LNCaP clone FGC (cell line): ENCODE measurements at regions not wholly inside any gene's neighbourhood (a gene's known extent, or its start where the extent isn't known, plus 50 kb on each side); places are given as distances from the start of the nearest gene placed in this dataset.

Source experiments
- DNase-seq: peaks from one replicate; pipeline ENCODE4 v3.0.0-alpha.2; 2011; ENCODE audit warnings: low read depth
- H3K4me3 ChIP-seq: 2 replicates; pipeline ENCODE4 v1.5.1; 2011; ENCODE audit warnings: mild to moderate bottlenecking, low read depth, low read length, control low read depth
- TF ChIP-seq, protein P1 (sequence below): IDR thresholded peaks from 2 replicates; pipeline ENCODE4 v1.5.1; 2012; ENCODE audit warnings: mild to moderate bottlenecking; ENCODE audit not compliant: control insufficient read depth, insufficient read depth; ENCODE audit errors: extremely low read depth

DNA sequence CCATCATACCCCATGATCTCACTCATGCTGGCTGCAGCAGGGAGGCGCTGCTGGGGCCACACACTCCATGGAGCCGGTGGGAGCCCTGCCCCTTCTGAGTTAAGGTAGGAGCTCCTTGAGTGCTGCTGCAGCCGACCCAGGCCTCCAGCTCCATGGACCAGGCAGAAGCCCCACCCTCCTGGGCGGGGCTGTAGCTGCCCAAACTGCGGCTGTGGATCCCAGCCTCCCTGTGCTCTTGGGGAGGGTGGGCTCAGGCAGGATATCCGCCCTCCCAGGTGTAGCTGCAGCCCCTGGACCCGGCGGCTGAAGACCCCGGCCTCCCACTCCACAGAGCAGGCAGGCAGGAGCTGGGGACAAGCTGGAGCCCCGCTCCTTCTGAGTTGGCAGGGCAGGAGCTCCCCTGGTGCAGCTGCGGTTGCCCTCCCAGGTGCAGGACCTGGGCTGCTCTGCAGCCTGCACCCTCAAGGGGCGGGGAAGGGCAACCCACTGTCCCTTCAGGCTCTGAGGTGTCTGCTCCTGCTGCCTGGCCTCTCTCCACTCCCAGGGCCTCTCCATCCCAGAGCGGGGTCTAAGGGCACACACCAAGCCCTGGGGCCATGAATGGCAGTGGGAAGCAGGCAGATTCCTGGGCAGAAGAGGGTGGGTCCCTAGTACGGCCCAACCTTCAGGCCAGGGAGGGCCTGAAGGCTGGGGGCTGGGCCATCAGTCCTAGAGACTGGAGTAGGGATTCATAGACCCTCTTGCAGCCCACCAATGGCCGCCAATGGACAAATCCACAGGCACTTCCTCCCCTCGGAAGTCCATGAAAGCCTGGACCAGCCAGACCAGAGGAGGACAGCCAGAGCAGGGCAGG lies 466.1 kb downstream of the DTHD1 start:
- TF ChIP-seq, protein P1, sequence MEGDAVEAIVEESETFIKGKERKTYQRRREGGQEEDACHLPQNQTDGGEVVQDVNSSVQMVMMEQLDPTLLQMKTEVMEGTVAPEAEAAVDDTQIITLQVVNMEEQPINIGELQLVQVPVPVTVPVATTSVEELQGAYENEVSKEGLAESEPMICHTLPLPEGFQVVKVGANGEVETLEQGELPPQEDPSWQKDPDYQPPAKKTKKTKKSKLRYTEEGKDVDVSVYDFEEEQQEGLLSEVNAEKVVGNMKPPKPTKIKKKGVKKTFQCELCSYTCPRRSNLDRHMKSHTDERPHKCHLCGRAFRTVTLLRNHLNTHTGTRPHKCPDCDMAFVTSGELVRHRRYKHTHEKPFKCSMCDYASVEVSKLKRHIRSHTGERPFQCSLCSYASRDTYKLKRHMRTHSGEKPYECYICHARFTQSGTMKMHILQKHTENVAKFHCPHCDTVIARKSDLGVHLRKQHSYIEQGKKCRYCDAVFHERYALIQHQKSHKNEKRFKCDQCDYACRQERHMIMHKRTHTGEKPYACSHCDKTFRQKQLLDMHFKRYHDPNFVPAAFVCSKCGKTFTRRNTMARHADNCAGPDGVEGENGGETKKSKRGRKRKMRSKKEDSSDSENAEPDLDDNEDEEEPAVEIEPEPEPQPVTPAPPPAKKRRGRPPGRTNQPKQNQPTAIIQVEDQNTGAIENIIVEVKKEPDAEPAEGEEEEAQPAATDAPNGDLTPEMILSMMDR = no peak
- H3K4me3 ChIP-seq = no peak overlapping the region
- no peak for DNase-seq

DNA sequence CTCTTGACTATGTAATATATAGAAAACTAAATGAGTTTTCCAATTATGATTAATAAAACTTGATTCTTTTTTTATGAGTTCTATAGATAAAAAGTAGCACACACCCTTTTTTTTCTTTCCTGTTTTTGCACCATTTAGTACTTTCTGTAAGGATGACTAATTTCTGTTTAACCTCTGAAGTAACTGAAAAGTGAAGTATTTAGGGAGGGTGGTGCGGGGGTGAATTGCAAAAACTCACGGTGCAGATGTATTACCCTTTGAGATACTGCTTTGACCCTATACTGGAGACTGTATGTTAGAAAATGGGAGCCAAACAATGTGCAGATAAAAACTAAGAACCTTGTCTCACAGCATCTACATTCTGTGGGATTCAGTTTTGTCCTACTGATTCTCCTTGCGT lies 471.6 kb downstream of the DTHD1 start:
- TF ChIP-seq, protein P1 = no peak
- no peak overlapping the region for H3K4me3 ChIP-seq
- DNase-seq = no peak

DNA sequence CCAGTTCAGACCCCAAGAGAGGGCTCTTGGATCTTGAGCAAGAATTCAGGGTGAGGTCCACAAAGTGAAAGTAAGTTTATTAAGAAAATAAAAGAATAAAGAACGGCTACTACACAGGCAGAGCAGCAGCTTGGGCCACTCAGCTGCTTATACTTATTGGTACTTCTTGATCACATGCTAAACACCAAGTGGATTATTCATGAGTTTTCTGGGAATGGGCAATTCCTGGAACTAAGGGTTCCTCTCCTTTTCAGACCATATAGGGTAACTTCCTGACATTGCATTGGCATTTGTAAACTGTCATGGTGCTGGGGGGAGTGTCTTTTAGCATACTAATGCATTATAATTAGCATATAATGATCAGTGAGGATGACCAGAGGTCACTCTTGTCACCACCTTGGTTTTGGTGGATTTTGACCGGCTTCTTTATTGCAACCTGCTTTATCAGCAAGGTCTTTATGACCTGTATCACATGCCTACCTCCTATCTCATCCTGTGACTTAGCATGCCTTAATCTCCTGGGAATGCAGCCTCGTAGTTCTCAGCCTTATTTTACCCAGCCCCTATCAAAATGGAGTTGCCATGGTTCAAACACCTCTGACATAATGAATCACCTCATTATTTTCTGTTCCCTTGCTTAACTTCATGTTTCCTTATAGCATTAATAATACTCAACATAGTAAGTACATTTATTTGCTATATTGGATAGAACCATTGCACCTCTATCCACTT lies 476.3 kb downstream of the DTHD1 start:
- TF ChIP-seq, protein P1 = no peak
- H3K4me3 ChIP-seq = no peak overlapping the region

DNA sequence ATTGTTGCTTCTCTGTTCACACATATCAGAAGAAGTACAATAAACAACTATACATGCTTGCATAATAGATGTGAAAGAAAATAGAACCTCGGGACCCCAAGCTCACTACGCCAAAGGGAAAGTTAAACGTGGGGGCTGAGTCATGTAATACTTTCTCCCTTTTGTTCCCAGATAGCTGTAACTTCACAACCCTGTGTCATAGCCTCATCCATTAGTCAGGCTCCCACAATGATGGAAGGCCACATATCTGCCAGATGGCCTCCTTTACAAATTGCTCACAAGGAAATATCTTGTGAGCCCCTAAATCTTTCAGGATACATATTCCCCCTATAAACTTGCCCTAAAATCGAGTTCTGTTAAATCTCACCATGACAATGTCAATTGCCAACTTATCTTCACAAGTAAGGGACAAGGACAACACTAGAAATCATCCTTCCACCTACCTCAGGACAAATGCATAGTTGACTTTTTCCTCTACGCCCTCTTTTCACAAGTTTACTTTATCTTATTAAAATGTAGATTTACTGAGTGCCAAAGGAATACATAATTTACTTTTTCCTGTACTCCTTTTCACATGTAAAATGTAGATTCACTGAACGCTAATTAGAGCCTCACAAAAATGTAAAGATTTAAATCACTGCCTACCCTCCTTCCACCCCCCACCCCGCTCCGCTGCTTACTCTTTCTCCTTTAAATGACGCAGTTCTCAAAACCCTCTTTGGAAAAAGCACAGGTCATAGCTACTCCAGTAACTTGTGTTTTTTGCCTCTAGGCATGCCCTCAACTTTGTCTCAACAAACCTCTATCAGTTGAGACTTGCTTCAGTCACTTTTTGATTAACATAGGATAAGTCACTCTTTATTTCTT lies 477.1 kb downstream of the DTHD1 start:
- TF ChIP-seq, protein P1 = no peak
- no peak overlapping the region for H3K4me3 ChIP-seq
- DNase-seq = no peak

More for the DNA sequence above, 476.3 kb downstream of the DTHD1 start:
- no peak for DNase-seq

DNA sequence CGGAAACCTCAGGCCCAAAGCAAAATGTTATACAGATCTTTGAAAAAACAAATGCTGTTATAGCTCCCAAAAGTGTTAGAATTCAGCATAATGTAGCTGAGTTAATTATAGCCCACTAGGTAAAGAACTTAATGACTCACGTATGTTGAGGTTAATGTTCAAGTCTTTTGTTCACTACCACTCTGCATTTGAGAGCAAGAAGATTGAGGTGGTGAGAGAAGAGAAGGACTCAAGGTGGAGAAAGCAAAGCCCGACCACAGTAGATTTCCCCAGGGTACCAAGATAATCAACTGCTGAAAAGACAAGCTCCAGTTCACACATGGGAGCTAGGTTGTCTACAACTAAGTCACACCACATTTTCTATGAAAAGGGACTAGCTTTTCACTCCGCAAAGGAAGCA lies 480.2 kb downstream of the DTHD1 start:
- H3K4me3 ChIP-seq = no peak overlapping the region
- TF ChIP-seq, protein P1 = no peak
- no peak for DNase-seq

DNA sequence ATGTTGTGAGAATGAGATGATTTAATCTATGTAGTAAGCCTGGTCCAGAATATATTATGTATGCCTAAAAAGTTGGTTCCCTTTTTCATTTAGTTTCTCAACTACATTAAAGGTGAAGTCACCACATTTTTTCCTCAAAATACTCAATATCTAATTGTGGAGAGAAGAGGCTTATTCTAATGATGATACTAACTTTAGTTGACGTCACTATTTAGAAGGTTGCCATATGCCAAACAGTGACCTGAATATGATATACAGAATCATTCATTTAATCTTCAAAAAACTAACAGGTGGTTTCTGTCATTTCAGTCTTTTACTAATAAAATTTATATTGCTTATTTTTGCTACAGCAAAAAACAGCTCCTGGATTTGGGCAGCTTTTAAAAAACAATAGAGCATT lies 480.7 kb upstream of the NWD2 start:
- TF ChIP-seq, protein P1 = no peak
- DNase-seq = no peak

More for the DNA sequence above, 480.7 kb upstream of the NWD2 start:
- H3K4me3 ChIP-seq = no peak overlapping the region
